NCI-H2107 treated with DMSO at 0.1 percent for 48 hours (cell line): ENCODE measurements at regions not wholly inside any gene's neighbourhood (a gene's known extent, or its start where the extent isn't known, plus 50 kb on each side); places are given as distances from the start of the nearest gene placed in this dataset.
"Not testable (repeated sequence)": the region's sequence is repeated elsewhere in the genome, so short reads cannot be mapped to it uniquely, and the experiment has no call there.

ENCODE experiments used
- DNase-seq: peaks from one replicate; lab custom pipeline; 2025; ENCODE audit not compliant: unreplicated experiment; lab: John Stamatoyannopoulos, UW

DNA sequence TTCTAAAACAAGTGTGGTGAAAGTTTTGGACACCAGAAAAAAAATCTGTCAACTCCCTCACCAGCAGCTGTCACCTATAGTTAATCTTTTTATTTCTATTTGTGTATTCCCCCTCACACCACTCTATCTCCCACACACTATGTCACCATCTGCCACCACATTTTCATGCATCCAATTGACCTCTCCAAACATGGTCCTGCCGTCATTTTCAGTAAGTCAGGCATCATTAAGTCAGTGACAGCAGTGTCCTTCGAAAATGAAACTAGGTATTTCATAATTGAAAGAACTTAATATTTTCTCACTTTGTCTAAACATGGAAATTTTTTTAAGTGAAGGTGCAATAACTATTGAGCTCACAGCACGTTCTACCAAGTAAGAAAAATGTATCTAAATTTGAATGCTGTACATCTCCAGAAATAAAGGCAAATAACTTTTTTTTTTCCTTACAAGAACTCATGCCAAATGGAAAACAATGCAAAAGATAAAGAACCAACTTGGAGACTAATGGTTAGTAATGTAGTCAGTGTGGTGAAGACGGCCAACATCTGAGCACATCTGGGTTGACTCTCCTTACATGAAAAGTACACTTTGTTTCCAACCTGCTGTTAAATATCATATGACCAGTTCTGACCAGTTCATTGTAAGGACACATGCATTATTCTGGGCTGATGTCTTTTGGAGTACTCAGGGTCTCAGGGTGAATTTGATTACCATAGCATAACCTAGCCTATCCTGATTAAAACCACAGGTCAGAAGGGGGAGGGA, 623.3 kb upstream of the MANEA start:
- DNase-seq = no peak

GRCh38 chr6:94955156-94955555, 622.2 kb upstream of the MANEA start:
- DNase-seq = peak; percentile 20

GRCh38 chr6:94956910-94957309, 620.4 kb upstream of the MANEA start:
- no peak for DNase-seq

GRCh38 chr6:94964703-94965102, 612.6 kb upstream of the MANEA start:
- not testable (repeated sequence) for DNase-seq

- DNase-seq = no peak
Measured at GRCh38 chr6:94988701-94989100, 588.6 kb upstream of the MANEA start.

GRCh38 chr6:95017922-95018321, 559.4 kb upstream of the MANEA start:
- DNase-seq = no peak
